LNCAP (cell line): ENCODE measurements at regions not wholly inside any gene's neighbourhood (a gene's known extent, or its start where the extent isn't known, plus 50 kb on each side); places are given as distances from the start of the nearest gene placed in this dataset.

Experiments used
- CTCF ChIP-seq: fragments of 450-650 bp; IDR thresholded peaks from 2 replicates; pipeline ENCODE4 v1.5.1; 2017; ENCODE audit warnings: mild to moderate bottlenecking

DNA sequence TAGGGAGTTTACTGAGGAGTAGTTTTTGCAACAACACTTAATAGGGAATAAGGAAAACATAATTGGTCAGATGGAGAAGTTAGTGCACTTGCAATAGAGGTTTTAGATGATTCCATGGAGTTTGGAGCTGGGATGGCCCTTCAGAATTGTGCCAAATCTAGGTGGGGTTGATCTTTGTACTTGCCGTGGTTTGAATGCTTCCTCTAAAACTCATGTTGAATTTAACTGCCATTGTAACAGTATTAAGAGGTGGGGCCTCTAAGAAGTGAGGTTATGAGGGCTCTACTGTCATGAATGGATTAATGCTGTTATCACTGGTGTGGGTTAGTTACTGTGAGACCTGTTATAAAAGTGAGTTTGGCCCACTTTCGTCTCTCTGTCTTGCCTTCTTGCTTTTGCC, 94.4 kb upstream of the BOD1L1 start:
- no peak for TF ChIP-seq CTCF

GRCh38 chr4:13722649-13723048, 95.1 kb upstream of the BOD1L1 start:
- TF ChIP-seq CTCF = no peak

- TF ChIP-seq CTCF = no peak
Measured at GRCh38 chr4:13728761-13729160, 101.2 kb upstream of the BOD1L1 start.

GRCh38 chr4:13731019-13731418, 103.5 kb upstream of the BOD1L1 start:
- no peak for TF ChIP-seq CTCF

DNA sequence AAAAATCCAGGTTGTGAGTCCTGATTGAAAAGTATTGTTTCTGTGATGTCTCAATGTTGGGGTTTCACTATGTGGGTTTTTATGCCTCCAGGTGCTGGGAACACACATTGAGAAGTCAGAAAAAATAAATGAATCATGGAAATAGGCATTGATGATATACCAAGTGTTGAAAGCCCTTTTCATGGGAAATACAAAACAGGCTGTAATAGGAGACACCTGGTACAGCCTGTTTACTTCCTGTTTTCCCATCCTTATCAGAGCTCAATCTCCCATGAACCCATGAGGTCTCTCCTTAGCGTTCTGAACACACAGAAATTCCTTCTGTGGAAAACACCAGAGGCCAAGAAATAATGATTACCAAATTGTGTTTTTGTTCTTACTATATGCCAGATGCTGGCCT, 106.3 kb upstream of the BOD1L1 start:
- no peak for TF ChIP-seq CTCF

DNA sequence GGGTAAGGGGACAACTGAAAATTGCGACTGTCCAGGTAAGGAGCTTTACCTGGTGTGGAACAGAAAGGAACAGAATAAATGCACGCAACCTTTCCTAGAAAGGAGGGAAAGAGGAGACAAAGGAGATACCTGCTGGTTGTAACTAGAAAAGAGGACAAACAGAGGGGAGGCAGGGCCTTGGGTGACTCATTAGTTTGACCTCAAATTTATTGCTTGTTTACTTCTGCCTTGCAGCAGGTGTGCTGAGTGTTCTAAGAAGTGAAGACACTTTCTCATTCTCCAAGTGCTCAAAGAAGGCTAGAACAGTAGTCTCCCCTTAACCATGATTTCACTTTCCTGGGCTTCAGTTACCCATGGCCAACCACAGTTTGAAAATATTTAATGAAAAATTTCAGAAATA, 123.1 kb upstream of the BOD1L1 start:
- no peak for TF ChIP-seq CTCF

DNA sequence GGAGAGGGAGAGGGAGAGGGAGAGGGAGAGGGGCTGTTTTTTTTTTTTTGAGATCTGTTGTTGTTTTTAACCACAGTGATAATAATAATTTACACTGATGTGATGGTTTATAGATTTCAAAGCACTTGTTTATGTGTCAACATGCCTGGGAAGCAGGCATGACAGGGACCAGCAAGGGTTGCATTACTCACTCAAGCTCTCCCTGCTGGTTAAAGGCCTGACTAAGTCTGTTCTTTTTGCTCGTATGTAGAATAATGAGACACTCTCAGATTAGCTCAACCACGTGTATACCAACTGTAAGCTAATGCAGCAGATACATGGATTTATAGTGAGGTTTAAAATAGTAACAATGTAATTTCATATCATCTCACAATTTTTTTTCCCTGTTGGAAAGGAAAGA, 134.6 kb upstream of the BOD1L1 start:
- no peak for TF ChIP-seq CTCF

- no peak for TF ChIP-seq CTCF
Measured at GRCh38 chr4:13763707-13764106, 136.2 kb upstream of the BOD1L1 start.
